ENCODE measurements at regions not wholly inside any gene's neighbourhood (a gene's known extent, or its start where the extent isn't known, plus 50 kb on each side); places are given as distances from the start of the nearest gene placed in this dataset.

- DNase-seq: no peak
These were observed 378.4 kb upstream of the PFKP start for GRCh38 chr10:2688958-2689357.

GRCh38 chr10:2686691-2687090, 380.7 kb upstream of the PFKP start:
- no peak for DNase-seq

- DNase-seq: no peak
These were observed 384.9 kb upstream of the PFKP start for GRCh38 chr10:2682491-2682890.

GRCh38 chr10:2681891-2682290, 385.5 kb upstream of the PFKP start:
- no peak for DNase-seq

GRCh38 chr10:2680821-2681220, 386.5 kb upstream of the PFKP start:
- DNase-seq: no peak

GRCh38 chr10:2679646-2680045, 387.7 kb upstream of the PFKP start:
- DNase-seq: no peak

- no peak for DNase-seq
These were observed 390.9 kb upstream of the PFKP start for GRCh38 chr10:2676455-2676854.

GRCh38 chr10:2674451-2674850, 392.9 kb upstream of the PFKP start:
- DNase-seq: no peak

GRCh38 chr10:2670864-2671263, 396.5 kb upstream of the PFKP start:
- DNase-seq: no peak

GRCh38 chr10:2665772-2666171, 401.6 kb upstream of the PFKP start:
- no peak for DNase-seq

- no peak for DNase-seq
These were observed 407.1 kb upstream of the PFKP start for GRCh38 chr10:2660276-2660675.

GRCh38 chr10:2659660-2660209, 407.6 kb upstream of the PFKP start:
- DNase-seq: no peak

GRCh38 chr10:2658780-2659179, 408.6 kb upstream of the PFKP start:
- DNase-seq: no peak

GRCh38 chr10:2650328-2650727, 417.0 kb upstream of the PFKP start:
- no peak for DNase-seq

- DNase-seq: no peak
These were observed 426.3 kb upstream of the PFKP start for GRCh38 chr10:2641028-2641427.

GRCh38 chr10:2633630-2634029, 433.7 kb upstream of the PFKP start:
- DNase-seq: no peak

- no peak for DNase-seq
These were observed 435.7 kb upstream of the PFKP start for GRCh38 chr10:2631557-2632205.

- no peak for DNase-seq
These were observed 438.6 kb upstream of the PFKP start for GRCh38 chr10:2628705-2629104.

- no peak for DNase-seq
These were observed 439.4 kb upstream of the PFKP start for GRCh38 chr10:2627969-2628368.

GRCh38 chr10:2625094-2625493, 442.3 kb upstream of the PFKP start:
- DNase-seq: no peak

- no peak for DNase-seq
These were observed 443.6 kb upstream of the PFKP start for GRCh38 chr10:2623675-2624274.

- DNase-seq: no peak
These were observed 446.4 kb upstream of the PFKP start for GRCh38 chr10:2620827-2621521.

GRCh38 chr10:2619916-2620315, 447.4 kb upstream of the PFKP start:
- DNase-seq: no peak

GRCh38 chr10:2619472-2619871, 447.9 kb upstream of the PFKP start:
- no peak for DNase-seq

Data from CD4-positive, alpha-beta T cell treated with Interleukin-4 for 1 hour (primary cell).